Stimulated activated CD4-positive, alpha-beta T cell treated with anti-CD3 and anti-CD28 coated beads, TNF-alpha, amount 100 ng/mL, for 4 hours (primary cell): ENCODE measurements at regions not wholly inside any gene's neighbourhood (a gene's known extent, or its start where the extent isn't known, plus 50 kb on each side); places are given as distances from the start of the nearest gene placed in this dataset.

Experiments
- DNase-seq, 3 experiments: peaks; one replicate each; pipeline ENCODE4 v3.0.0-alpha.2; 2020; ENCODE audit warnings: low read depth in 3 of 3

- DNase-seq = no peak
Observed at GRCh38 chr5:32503261-32503660, 58.7 kb upstream of the ZFR start.

GRCh38 chr5:32501071-32502002 is 56.8 kb upstream of the ZFR start:
- no peak for DNase-seq

GRCh38 chr5:32500181-32500580 is 55.6 kb upstream of the ZFR start:
- no peak for DNase-seq

- DNase-seq = no peak
Observed at GRCh38 chr5:32499261-32499660, 54.7 kb upstream of the ZFR start.

- DNase-seq = no peak
Observed at GRCh38 chr5:32498484-32498883, 53.9 kb upstream of the ZFR start.

GRCh38 chr5:32496104-32496503 is 51.6 kb upstream of the ZFR start:
- DNase-seq = no peak

- DNase-seq = no peak
Observed at GRCh38 chr5:32494827-32495226, 50.3 kb upstream of the ZFR start.
